ENCODE measurements at regions not wholly inside any gene's neighbourhood (a gene's known extent, or its start where the extent isn't known, plus 50 kb on each side); places are given as distances from the start of the nearest gene placed in this dataset.

GRCh38 chr18:22865354-22866116 lies 67.6 kb upstream of the RBBP8 start:
- TF ChIP-seq CTCF (IDR thresholded peaks at IDR 0.05): no peak
- no peak for TF ChIP-seq POLR2AphosphoS5 (IDR thresholded peaks at IDR 0.05)
- TF ChIP-seq POLR2A (IDR thresholded peaks at IDR 0.05; ENCODE audit: low read depth): no peak
- Histone ChIP-seq H3K27ac (replicated peaks in 1 of 4) (no peak overlapping the region), H3K4me1 (no peaks in the 10 kb centered on the region), H3K9me3 (no peaks in the 10 kb centered on the region), H3K27me3 (no peaks in the 10 kb centered on the region), H3K4me3 (no peak overlapping the region), H3K36me3 (no peaks in the 10 kb centered on the region)
- 77% methylated on average over 7 of the region's 7 CpGs for WGBS
- intact Hi-C loops (cut with DNase I): no loop called here
- no peak for DNase-seq (ENCODE audit: extremely low spot score)

GRCh38 chr18:22868831-22869230 lies 64.3 kb upstream of the RBBP8 start:
- no peak overlapping the region for H3K27ac ChIP-seq (replicated peaks in 1 of 4)
- H3K27me3 ChIP-seq: no peaks in the 10 kb centered on the region
- no peak overlapping the region for H3K4me3 ChIP-seq
- no peaks in the 10 kb centered on the region for H3K9me3 ChIP-seq
- 100% methylated on average over 1 of the region's 1 CpG for WGBS
- peaks cover 0 to 3% (median 0%) of the 10 kb centered on the region in 4 donors for H3K4me1 ChIP-seq
- DNase-seq (ENCODE audit: extremely low spot score): no peak
- intact Hi-C loops (cut with DNase I): no loop called here
- no peak for TF ChIP-seq POLR2A (IDR thresholded peaks at IDR 0.05; ENCODE audit: low read depth)
- no peak for TF ChIP-seq CTCF (IDR thresholded peaks at IDR 0.05)
- TF ChIP-seq POLR2AphosphoS5 (IDR thresholded peaks at IDR 0.05): no peak
- TF ChIP-seq EP300 (IDR thresholded peaks at IDR 0.05): no peak
- H3K36me3 ChIP-seq: no peaks in the 10 kb centered on the region

GRCh38 chr18:22871809-22872525 lies 61.2 kb upstream of the RBBP8 start:
- no peaks in the 10 kb centered on the region for H3K36me3 ChIP-seq
- no peak overlapping the region for H3K27ac ChIP-seq (replicated peaks in 1 of 4)
- DNase-seq (ENCODE audit: extremely low spot score): no peak
- no peak overlapping the region for H3K4me3 ChIP-seq
- 73% methylated on average over 1 of the region's 1 CpG for WGBS
- no peak for TF ChIP-seq POLR2AphosphoS5 (IDR thresholded peaks at IDR 0.05)
- TF ChIP-seq POLR2A (IDR thresholded peaks at IDR 0.05; ENCODE audit: low read depth): no peak
- no peak for TF ChIP-seq CTCF (IDR thresholded peaks at IDR 0.05)
- H3K4me1 ChIP-seq: peaks cover 0 to 3% (median 0%) of the 10 kb centered on the region in 4 donors
- intact Hi-C loops (cut with DNase I): no loop called here
- no peaks in the 10 kb centered on the region for H3K9me3 ChIP-seq
- H3K27me3 ChIP-seq: no peaks in the 10 kb centered on the region

GRCh38 chr18:22872900-22873537 lies 60.1 kb upstream of the RBBP8 start:
- H3K36me3 ChIP-seq: no peaks in the 10 kb centered on the region
- intact Hi-C loops (cut with DNase I): no loop called here
- no peaks in the 10 kb centered on the region for H3K27me3 ChIP-seq
- no peak overlapping the region for H3K27ac ChIP-seq (replicated peaks in 1 of 4)
- no peak for DNase-seq (ENCODE audit: extremely low spot score)
- WGBS: 64% methylated on average over 8 of the region's 8 CpGs
- no peaks in the 10 kb centered on the region for H3K9me3 ChIP-seq
- peaks cover 0 to 3% (median 0%) of the 10 kb centered on the region in 4 donors for H3K4me1 ChIP-seq
- TF ChIP-seq POLR2AphosphoS5 (IDR thresholded peaks at IDR 0.05) (no peak), EP300 (IDR thresholded peaks at IDR 0.05) (no peak), CTCF (IDR thresholded peaks at IDR 0.05) (no peak), POLR2A (IDR thresholded peaks at IDR 0.05; ENCODE audit: low read depth) (no peak)
- H3K4me3 ChIP-seq: no peak overlapping the region
